Activated CD4-positive, alpha-beta T cell treated with anti-CD3 and anti-CD28 coated beads, Interleukin-2, amount 50 U/mL, for 16 hours (primary cell): ENCODE measurements at regions not wholly inside any gene's neighbourhood (a gene's known extent, or its start where the extent isn't known, plus 50 kb on each side); places are given as distances from the start of the nearest gene placed in this dataset.

Experiments
- DNase-seq: peaks from one replicate; pipeline ENCODE4 v3.0.0-alpha.2; 2020

DNA sequence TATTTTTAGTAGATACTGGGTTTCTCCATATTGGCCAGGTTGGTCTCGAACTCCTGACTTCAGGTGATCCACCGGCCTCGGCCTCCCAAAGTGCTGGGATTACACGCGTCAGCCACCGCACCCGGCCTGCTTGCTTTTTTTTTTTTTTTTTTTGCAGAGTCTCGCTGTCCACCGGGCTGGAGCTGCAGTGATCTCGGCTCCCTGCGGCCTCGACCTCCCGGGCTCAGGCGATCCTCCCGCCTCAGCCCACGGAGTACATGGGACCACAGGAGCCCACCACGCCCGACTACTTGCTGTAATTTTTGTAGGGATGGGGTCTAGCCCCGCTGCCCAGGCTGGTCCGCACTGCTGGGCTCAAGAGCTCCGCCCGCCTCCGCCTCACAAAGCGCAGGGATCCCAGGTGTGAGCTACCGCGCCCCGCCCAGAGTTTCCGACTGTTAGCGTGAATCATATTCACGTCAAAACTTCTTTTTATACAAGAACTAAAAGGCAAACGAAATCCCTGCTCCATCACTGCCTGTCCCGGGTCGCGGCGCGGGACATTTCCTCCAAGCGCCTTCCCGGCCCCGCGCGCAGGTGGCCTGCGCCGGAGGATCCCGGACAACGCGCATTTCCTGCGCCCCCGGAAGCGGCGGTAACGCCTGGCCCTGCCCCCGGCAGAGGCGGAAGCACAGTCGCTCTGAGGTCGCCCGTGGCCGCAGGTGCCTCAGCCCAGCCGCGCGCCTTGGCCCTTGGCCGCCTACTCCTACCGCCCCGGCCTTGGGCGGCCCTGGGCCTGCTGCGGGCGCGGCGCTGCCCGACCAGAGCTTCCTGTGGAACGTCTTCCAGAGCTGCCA is 50.9 kb upstream of the APOD start:
- peak; percentile 51 for DNase-seq
